Neuron (in vitro differentiated cells): ENCODE measurements at regions not wholly inside any gene's neighbourhood (a gene's known extent, or its start where the extent isn't known, plus 50 kb on each side); places are given as distances from the start of the nearest gene placed in this dataset.

Experiments
- H2AFZ ChIP-seq: one replicate; pipeline ENCODE4 v1.6.1; 2013; ENCODE audit warnings: low read depth, mild to moderate bottlenecking, inconsistent platforms, low read length, moderate library complexity
- H3K27me3 ChIP-seq: one replicate; pipeline ENCODE4 v1.6.1; 2013; ENCODE audit warnings: low read length; ENCODE audit not compliant: insufficient read depth
- H3K36me3 ChIP-seq: one replicate; pipeline ENCODE4 v1.6.1; 2013; ENCODE audit warnings: low read length; ENCODE audit not compliant: insufficient read depth
- H3K4me1 ChIP-seq: one replicate; pipeline ENCODE4 v1.6.1; 2013; ENCODE audit warnings: low read length; ENCODE audit not compliant: insufficient read depth
- H3K4me3 ChIP-seq: 2 replicates; pipeline ENCODE4 v1.5.1; 2013; ENCODE audit warnings: mild to moderate bottlenecking, low read length, moderate library complexity
- H3K9me3 ChIP-seq: one replicate; pipeline ENCODE4 v1.6.1; 2013; ENCODE audit warnings: low read length

- Histone ChIP-seq H2AFZ (no peak overlapping the region), H3K4me3 (no peak overlapping the region), H3K4me1 (no peaks in the 10 kb centered on the region)
Measured at GRCh38 chr6:165737396-165737795, 74.4 kb upstream of the PDE10A start.

GRCh38 chr6:165735065-165735464 lies 72.0 kb upstream of the PDE10A start:
- Histone ChIP-seq H3K27me3 (no peaks in the 10 kb centered on the region), H3K4me1 (no peaks in the 10 kb centered on the region), H3K9me3 (no peaks in the 10 kb centered on the region), H3K36me3 (no peaks in the 10 kb centered on the region), H2AFZ (no peak overlapping the region), H3K4me3 (no peak overlapping the region)

More at GRCh38 chr6:165737396-165737795, 74.4 kb upstream of the PDE10A start:
- Histone ChIP-seq H3K9me3 (no peaks in the 10 kb centered on the region), H3K27me3 (no peaks in the 10 kb centered on the region), H3K36me3 (no peaks in the 10 kb centered on the region)

GRCh38 chr6:165733489-165733791 lies 70.4 kb upstream of the PDE10A start:
- no peaks in the 10 kb centered on the region for H3K9me3 ChIP-seq
- no peaks in the 10 kb centered on the region for H3K4me1 ChIP-seq
- no peak overlapping the region for H2AFZ ChIP-seq
- H3K27me3 ChIP-seq, result no peaks in the 10 kb centered on the region
- no peak overlapping the region for H3K4me3 ChIP-seq
- no peaks in the 10 kb centered on the region for H3K36me3 ChIP-seq

- Histone ChIP-seq H3K4me3 (no peak overlapping the region), H3K36me3 (no peaks in the 10 kb centered on the region), H2AFZ (no peak overlapping the region), H3K4me1 (no peaks in the 10 kb centered on the region), H3K27me3 (no peaks in the 10 kb centered on the region), H3K9me3 (no peaks in the 10 kb centered on the region)
Measured at GRCh38 chr6:165732696-165733488, 69.9 kb upstream of the PDE10A start.

- no peaks in the 10 kb centered on the region for H3K36me3 ChIP-seq
- no peak overlapping the region for H2AFZ ChIP-seq
- H3K27me3 ChIP-seq, result no peaks in the 10 kb centered on the region
- H3K9me3 ChIP-seq, result no peaks in the 10 kb centered on the region
- no peaks in the 10 kb centered on the region for H3K4me1 ChIP-seq
- H3K4me3 ChIP-seq, result no peak overlapping the region
Measured at GRCh38 chr6:165729307-165729936, 66.4 kb upstream of the PDE10A start.

- no peaks in the 10 kb centered on the region for H3K9me3 ChIP-seq
- no peaks in the 10 kb centered on the region for H3K27me3 ChIP-seq
- H3K36me3 ChIP-seq, result no peaks in the 10 kb centered on the region
- H3K4me1 ChIP-seq, result no peaks in the 10 kb centered on the region
- H2AFZ ChIP-seq, result no peak overlapping the region
- no peak overlapping the region for H3K4me3 ChIP-seq
Measured at GRCh38 chr6:165728216-165728615, 65.2 kb upstream of the PDE10A start.

GRCh38 chr6:165726965-165727381 lies 63.9 kb upstream of the PDE10A start:
- no peaks in the 10 kb centered on the region for H3K9me3 ChIP-seq
- no peaks in the 10 kb centered on the region for H3K36me3 ChIP-seq
- no peaks in the 10 kb centered on the region for H3K4me1 ChIP-seq
- H3K4me3 ChIP-seq, result no peak overlapping the region
- no peaks in the 10 kb centered on the region for H3K27me3 ChIP-seq
- H2AFZ ChIP-seq, result no peak overlapping the region

- Histone ChIP-seq H3K4me3 (no peak overlapping the region), H3K27me3 (no peaks in the 10 kb centered on the region), H3K9me3 (no peaks in the 10 kb centered on the region), H2AFZ (no peak overlapping the region), H3K4me1 (no peaks in the 10 kb centered on the region), H3K36me3 (no peaks in the 10 kb centered on the region)
Measured at GRCh38 chr6:165726290-165726875, 63.3 kb upstream of the PDE10A start.

GRCh38 chr6:165725201-165725600 lies 62.2 kb upstream of the PDE10A start:
- H2AFZ ChIP-seq, result no peak overlapping the region
- no peaks in the 10 kb centered on the region for H3K27me3 ChIP-seq
- no peaks in the 10 kb centered on the region for H3K4me1 ChIP-seq
- no peaks in the 10 kb centered on the region for H3K9me3 ChIP-seq
- no peaks in the 10 kb centered on the region for H3K36me3 ChIP-seq
- no peak overlapping the region for H3K4me3 ChIP-seq

GRCh38 chr6:165723326-165723725 lies 60.3 kb upstream of the PDE10A start:
- H3K4me3 ChIP-seq, result no peak overlapping the region
- no peaks in the 10 kb centered on the region for H3K4me1 ChIP-seq
- H3K36me3 ChIP-seq, result no peaks in the 10 kb centered on the region
- H2AFZ ChIP-seq, result no peak overlapping the region
- H3K27me3 ChIP-seq, result no peaks in the 10 kb centered on the region
- H3K9me3 ChIP-seq, result no peaks in the 10 kb centered on the region

GRCh38 chr6:165722022-165722421 lies 59.0 kb upstream of the PDE10A start:
- H3K27me3 ChIP-seq, result no peaks in the 10 kb centered on the region
- no peak overlapping the region for H3K4me3 ChIP-seq
- H3K36me3 ChIP-seq, result no peaks in the 10 kb centered on the region
- no peaks in the 10 kb centered on the region for H3K9me3 ChIP-seq
- no peak overlapping the region for H2AFZ ChIP-seq
- H3K4me1 ChIP-seq, result no peaks in the 10 kb centered on the region

- H3K27me3 ChIP-seq, result no peaks in the 10 kb centered on the region
- H3K9me3 ChIP-seq, result no peaks in the 10 kb centered on the region
- no peaks in the 10 kb centered on the region for H3K4me1 ChIP-seq
- no peak overlapping the region for H2AFZ ChIP-seq
- H3K4me3 ChIP-seq, result no peak overlapping the region
- H3K36me3 ChIP-seq, result no peaks in the 10 kb centered on the region
Measured at GRCh38 chr6:165721356-165721755, 58.3 kb upstream of the PDE10A start.

GRCh38 chr6:165718491-165718891 lies 55.5 kb upstream of the PDE10A start:
- no peak overlapping the region for H2AFZ ChIP-seq
- no peak overlapping the region for H3K4me3 ChIP-seq
- no peaks in the 10 kb centered on the region for H3K9me3 ChIP-seq
- no peaks in the 10 kb centered on the region for H3K4me1 ChIP-seq
- H3K27me3 ChIP-seq, result no peaks in the 10 kb centered on the region
- no peaks in the 10 kb centered on the region for H3K36me3 ChIP-seq
